ENCODE measurements at regions not wholly inside any gene's neighbourhood (a gene's known extent, or its start where the extent isn't known, plus 50 kb on each side); places are given as distances from the start of the nearest gene placed in this dataset.

DNA sequence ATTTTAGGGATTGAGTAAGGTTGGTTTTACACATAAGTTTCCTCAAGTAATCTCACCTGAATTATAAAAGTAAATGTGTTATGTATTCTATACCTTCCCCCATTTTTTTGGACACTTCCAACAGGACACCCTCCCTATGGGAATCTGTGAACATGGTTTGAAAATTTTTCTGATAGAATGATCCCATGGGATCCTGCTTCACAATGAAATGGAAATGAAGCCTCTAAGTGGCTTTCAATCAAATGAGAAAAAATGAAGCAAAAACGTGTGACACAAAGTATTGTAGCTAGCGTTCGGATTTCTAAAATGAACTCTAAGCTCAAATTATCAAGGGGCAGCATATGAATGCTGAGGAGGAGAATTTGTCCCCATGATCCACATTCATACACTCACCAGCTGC is 1006.8 kb downstream of the ADGRL2 start:
- TF ChIP-seq CTCF (IDR thresholded peaks at IDR 0.05) (no peak), POLR2AphosphoS5 (IDR thresholded peaks at IDR 0.05) (no peak), POLR2A (IDR thresholded peaks at IDR 0.05) (no peak), EP300 (IDR thresholded peaks at IDR 0.05) (no peak)
